GM23338 (cell line): ENCODE measurements at regions not wholly inside any gene's neighbourhood (a gene's known extent, or its start where the extent isn't known, plus 50 kb on each side); places are given as distances from the start of the nearest gene placed in this dataset.

Source experiments
- ATAC-seq: fragments of 200-7000 bp; cut with Tn5 transposase; 3 replicates; pipeline ENCODE4 v1.9.1; 2020
- DNase-seq: peaks from one replicate; pipeline ENCODE4 v3.0.0-alpha.2; 2015; ENCODE audit warnings: low spot score
- H2AFZ ChIP-seq: fragments of 200-600 bp; sonication (generic); 2 replicates; pipeline ENCODE4 v1.8.0; 2016; ENCODE audit warnings: antibody characterized with exemption, mild to moderate bottlenecking, moderate library complexity
- H3F3A ChIP-seq: fragments of 200-600 bp; sonication (generic); replicated peaks from 2 replicates; pipeline ENCODE4 v1.8.0; 2017; ENCODE audit warnings: antibody characterized with exemption, mixed run types, low read depth
- H3K27ac ChIP-seq: fragments of 200-600 bp; sonication (generic); 2 replicates; pipeline ENCODE4 v1.6.1; 2016; ENCODE audit warnings: low read depth
- H3K27me3 ChIP-seq: fragments of 200-600 bp; sonication (generic); 2 replicates; pipeline ENCODE4 v1.8.0; 2016; ENCODE audit warnings: mild to moderate bottlenecking, mixed run types, moderate library complexity; ENCODE audit not compliant: insufficient read depth
- H3K36me3 ChIP-seq: fragments of 200-600 bp; sonication (generic); 2 replicates; pipeline ENCODE4 v1.8.0; 2016; ENCODE audit warnings: mild to moderate bottlenecking; ENCODE audit not compliant: insufficient read depth
- H3K4me1 ChIP-seq: fragments of 200-600 bp; sonication (generic); 2 replicates; pipeline ENCODE4 v1.8.0; 2016; ENCODE audit warnings: mild to moderate bottlenecking, moderate library complexity; ENCODE audit not compliant: insufficient read depth
- H3K4me2 ChIP-seq: fragments of 200-600 bp; sonication (generic); 2 replicates; pipeline ENCODE4 v1.7.1; 2017; ENCODE audit warnings: mixed run types
- H3K4me3 ChIP-seq: fragments of 200-600 bp; sonication (generic); 2 replicates; pipeline ENCODE4 v1.6.1; 2016; ENCODE audit warnings: mixed run types
- H3K79me2 ChIP-seq: fragments of 200-600 bp; sonication (generic); replicated peaks from 2 replicates; pipeline ENCODE4 v1.8.0; 2017; ENCODE audit warnings: mild to moderate bottlenecking; ENCODE audit not compliant: insufficient read depth
- H3K9me2 ChIP-seq: fragments of 200-600 bp; sonication (generic); 2 replicates; pipeline ENCODE4 v1.8.0; 2017; ENCODE audit not compliant: insufficient read depth
- H4K20me1 ChIP-seq: fragments of 200-600 bp; sonication (generic); replicated peaks from 2 replicates; pipeline ENCODE4 v1.8.0; 2017; ENCODE audit warnings: mild to moderate bottlenecking; ENCODE audit not compliant: insufficient read depth
- H3K27ac Mint-ChIP-seq: 2 replicates; pipeline ENCODE4 v1.8.0; 2020; ENCODE audit warnings: inconsistent platforms, mild to moderate bottlenecking, moderate library complexity, mixed read lengths
- H3K27me3 Mint-ChIP-seq: 3 replicates; pipeline ENCODE4 v1.8.0; 2022; ENCODE audit warnings: low read depth, mild to moderate bottlenecking, moderate library complexity, mixed read lengths, inconsistent platforms; ENCODE audit not compliant: insufficient read depth, poor library complexity
- H3K36me3 Mint-ChIP-seq: 3 replicates; pipeline ENCODE4 v1.8.0; 2021; ENCODE audit warnings: low read depth, mild to moderate bottlenecking, inconsistent platforms, moderate library complexity, mixed read lengths
- H3K4me1 Mint-ChIP-seq: 3 replicates; pipeline ENCODE4 v1.8.0; 2020; ENCODE audit warnings: mild to moderate bottlenecking, inconsistent platforms, mixed read lengths
- H3K4me3 Mint-ChIP-seq: 3 replicates; pipeline ENCODE4 v1.8.0; 2021; ENCODE audit warnings: moderate library complexity, mild to moderate bottlenecking, inconsistent platforms, mixed read lengths
- H3K9me3 Mint-ChIP-seq: 3 replicates; pipeline ENCODE4 v1.8.0; 2020; ENCODE audit warnings: moderate library complexity, mild to moderate bottlenecking, inconsistent platforms, mixed read lengths
- EZH2phosphoT487 ChIP-seq: fragments of 200-600 bp; sonication (generic); IDR thresholded peaks from one replicate; pipeline ENCODE4 v1.8.1; 2018; ENCODE audit warnings: antibody characterized with exemption; ENCODE audit not compliant: unreplicated experiment
- NANOG ChIP-seq: IDR thresholded peaks from 2 replicates; pipeline ENCODE4 v1.6.1; 2016; ENCODE audit warnings: antibody characterized with exemption, borderline replicate concordance
- POLR2AphosphoS5 ChIP-seq: IDR thresholded peaks from 2 replicates; pipeline ENCODE4 v1.6.1; 2016; ENCODE audit warnings: antibody characterized with exemption, low read depth
- STAT1 ChIP-seq: IDR thresholded peaks from one replicate; pipeline ENCODE4 v1.6.1; 2016; ENCODE audit warnings: antibody characterized with exemption; ENCODE audit not compliant: unreplicated experiment
- ZNF331 ChIP-seq: fragments of 250-450 bp; sonication (Bioruptor Pico); IDR thresholded peaks from 2 replicates; pipeline ENCODE4 v1.5.0; 2020; ENCODE audit warnings: low read depth, mild to moderate bottlenecking, moderate library complexity
- TF ChIP-seq, protein P1 (sequence below), 2 experiments: fragments of 200-600 bp in 1 of 2; sonication (generic) in 1 of 2; conservative IDR thresholded peaks; 2 replicates each; pipeline versions ENCODE4 v1.5.1 to v1.6.1; 2016 to 2017; ENCODE audit warnings: antibody characterized with exemption in 2 of 2, low read depth in 2 of 2, mild to moderate bottlenecking in 2 of 2, moderate library complexity in 1 of 2
- TF ChIP-seq, protein P2 (sequence below): IDR thresholded peaks from one replicate; pipeline ENCODE4 v1.6.1; 2018; ENCODE audit warnings: antibody characterized with exemption; ENCODE audit not compliant: unreplicated experiment

DNA sequence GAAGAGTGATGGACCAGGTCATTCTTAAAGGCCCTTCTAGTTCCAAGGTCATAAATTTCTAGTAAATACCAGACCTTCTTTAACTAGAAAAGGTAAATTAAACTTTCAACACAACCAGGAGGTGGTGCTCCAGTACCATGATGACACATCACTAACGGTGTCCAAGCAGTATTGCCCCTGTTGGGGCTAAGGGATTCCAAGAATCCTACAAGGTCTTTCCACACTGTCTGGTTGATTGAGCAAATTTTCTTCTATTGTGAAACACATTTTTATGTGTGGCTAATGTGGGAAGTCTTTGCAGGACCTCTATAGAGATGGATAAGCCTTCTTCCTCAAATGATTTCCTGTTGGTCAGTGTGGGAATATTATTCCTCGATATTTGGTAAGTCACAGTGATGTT is 459.6 kb upstream of the PAPPA start:
- peaks cover 5% of the 10 kb centered on the region for H3K27me3 Mint-ChIP-seq
- TF ChIP-seq NANOG (no peak), EZH2phosphoT487 (no peak)
- TF ChIP-seq, protein P1, sequence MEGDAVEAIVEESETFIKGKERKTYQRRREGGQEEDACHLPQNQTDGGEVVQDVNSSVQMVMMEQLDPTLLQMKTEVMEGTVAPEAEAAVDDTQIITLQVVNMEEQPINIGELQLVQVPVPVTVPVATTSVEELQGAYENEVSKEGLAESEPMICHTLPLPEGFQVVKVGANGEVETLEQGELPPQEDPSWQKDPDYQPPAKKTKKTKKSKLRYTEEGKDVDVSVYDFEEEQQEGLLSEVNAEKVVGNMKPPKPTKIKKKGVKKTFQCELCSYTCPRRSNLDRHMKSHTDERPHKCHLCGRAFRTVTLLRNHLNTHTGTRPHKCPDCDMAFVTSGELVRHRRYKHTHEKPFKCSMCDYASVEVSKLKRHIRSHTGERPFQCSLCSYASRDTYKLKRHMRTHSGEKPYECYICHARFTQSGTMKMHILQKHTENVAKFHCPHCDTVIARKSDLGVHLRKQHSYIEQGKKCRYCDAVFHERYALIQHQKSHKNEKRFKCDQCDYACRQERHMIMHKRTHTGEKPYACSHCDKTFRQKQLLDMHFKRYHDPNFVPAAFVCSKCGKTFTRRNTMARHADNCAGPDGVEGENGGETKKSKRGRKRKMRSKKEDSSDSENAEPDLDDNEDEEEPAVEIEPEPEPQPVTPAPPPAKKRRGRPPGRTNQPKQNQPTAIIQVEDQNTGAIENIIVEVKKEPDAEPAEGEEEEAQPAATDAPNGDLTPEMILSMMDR (conservative IDR thresholded peaks at IDR 0.05; ENCODE audit: low read depth in 2 of 2), result peak; percentile 81 to 84
- Histone ChIP-seq H2AFZ (no peak overlapping the region), H3K27ac (no peak overlapping the region), H3K4me2 (no peak overlapping the region), H3K27me3 (no peaks in the 10 kb centered on the region), H4K20me1 (no peaks in the 10 kb centered on the region), H3K9me2 (no peaks in the 10 kb centered on the region), H3K36me3 (no peaks in the 10 kb centered on the region), H3K4me3 (no peak overlapping the region), H3K79me2 (no peaks in the 10 kb centered on the region), H3K4me1 (no peaks in the 10 kb centered on the region), H3F3A (no peaks in the 10 kb centered on the region)
- H3K27ac Mint-ChIP-seq, result no peak overlapping the region
- H3K9me3 Mint-ChIP-seq, result no peaks in the 10 kb centered on the region
- H3K4me3 Mint-ChIP-seq, result no peak overlapping the region
- no peaks in the 10 kb centered on the region for H3K36me3 Mint-ChIP-seq
- H3K4me1 Mint-ChIP-seq, result no peaks in the 10 kb centered on the region
- peak; percentile 90 for ATAC-seq
- peak; percentile 80 for DNase-seq

DNA sequence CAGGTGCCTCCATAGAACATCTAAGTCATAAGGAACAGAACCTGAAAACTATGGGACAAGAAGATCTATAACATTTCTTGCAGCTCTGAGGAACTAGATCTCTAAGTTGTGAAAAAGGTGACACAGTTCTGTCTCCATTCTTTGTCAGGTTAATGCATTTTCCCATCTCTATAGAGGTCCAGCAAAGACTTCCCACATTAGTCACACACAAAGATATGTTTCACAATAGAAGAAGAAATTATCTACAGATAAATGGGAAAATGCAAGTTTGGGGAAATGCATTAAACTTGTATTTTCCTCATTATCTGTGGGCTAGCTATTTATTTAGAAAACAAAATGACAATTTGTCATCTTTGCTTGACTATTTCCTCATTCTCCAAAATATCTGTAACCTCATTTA is 458.6 kb upstream of the PAPPA start:
- H3F3A ChIP-seq, result no peaks in the 10 kb centered on the region
- no peak overlapping the region for H3K27ac ChIP-seq
- no peak overlapping the region for H3K27ac Mint-ChIP-seq
- no peaks in the 10 kb centered on the region for H3K36me3 ChIP-seq
- no peaks in the 10 kb centered on the region for H3K4me1 Mint-ChIP-seq
- H3K4me1 ChIP-seq, result no peaks in the 10 kb centered on the region
- H3K4me2 ChIP-seq, result no peak overlapping the region
- no peak overlapping the region for H3K4me3 ChIP-seq
- DNase-seq (no peak), ATAC-seq (no peak)
- no peaks in the 10 kb centered on the region for H3K27me3 ChIP-seq
- TF ChIP-seq, protein P1 (conservative IDR thresholded peaks at IDR 0.05; ENCODE audit: low read depth in 2 of 2), result no peak
- TF ChIP-seq POLR2AphosphoS5 (no peak), ZNF331 (no peak), STAT1 (no peak), NANOG (no peak)
- TF ChIP-seq, protein P2, sequence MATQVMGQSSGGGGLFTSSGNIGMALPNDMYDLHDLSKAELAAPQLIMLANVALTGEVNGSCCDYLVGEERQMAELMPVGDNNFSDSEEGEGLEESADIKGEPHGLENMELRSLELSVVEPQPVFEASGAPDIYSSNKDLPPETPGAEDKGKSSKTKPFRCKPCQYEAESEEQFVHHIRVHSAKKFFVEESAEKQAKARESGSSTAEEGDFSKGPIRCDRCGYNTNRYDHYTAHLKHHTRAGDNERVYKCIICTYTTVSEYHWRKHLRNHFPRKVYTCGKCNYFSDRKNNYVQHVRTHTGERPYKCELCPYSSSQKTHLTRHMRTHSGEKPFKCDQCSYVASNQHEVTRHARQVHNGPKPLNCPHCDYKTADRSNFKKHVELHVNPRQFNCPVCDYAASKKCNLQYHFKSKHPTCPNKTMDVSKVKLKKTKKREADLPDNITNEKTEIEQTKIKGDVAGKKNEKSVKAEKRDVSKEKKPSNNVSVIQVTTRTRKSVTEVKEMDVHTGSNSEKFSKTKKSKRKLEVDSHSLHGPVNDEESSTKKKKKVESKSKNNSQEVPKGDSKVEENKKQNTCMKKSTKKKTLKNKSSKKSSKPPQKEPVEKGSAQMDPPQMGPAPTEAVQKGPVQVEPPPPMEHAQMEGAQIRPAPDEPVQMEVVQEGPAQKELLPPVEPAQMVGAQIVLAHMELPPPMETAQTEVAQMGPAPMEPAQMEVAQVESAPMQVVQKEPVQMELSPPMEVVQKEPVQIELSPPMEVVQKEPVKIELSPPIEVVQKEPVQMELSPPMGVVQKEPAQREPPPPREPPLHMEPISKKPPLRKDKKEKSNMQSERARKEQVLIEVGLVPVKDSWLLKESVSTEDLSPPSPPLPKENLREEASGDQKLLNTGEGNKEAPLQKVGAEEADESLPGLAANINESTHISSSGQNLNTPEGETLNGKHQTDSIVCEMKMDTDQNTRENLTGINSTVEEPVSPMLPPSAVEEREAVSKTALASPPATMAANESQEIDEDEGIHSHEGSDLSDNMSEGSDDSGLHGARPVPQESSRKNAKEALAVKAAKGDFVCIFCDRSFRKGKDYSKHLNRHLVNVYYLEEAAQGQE, result no peak
- no peak overlapping the region for H3K4me3 Mint-ChIP-seq
- no peaks in the 10 kb centered on the region for H4K20me1 ChIP-seq
- no peaks in the 10 kb centered on the region for H3K36me3 Mint-ChIP-seq
- H3K27me3 Mint-ChIP-seq, result peaks cover 5% of the 10 kb centered on the region
- H2AFZ ChIP-seq, result no peak overlapping the region
- H3K79me2 ChIP-seq, result no peaks in the 10 kb centered on the region
- H3K9me3 Mint-ChIP-seq, result no peaks in the 10 kb centered on the region
- no peaks in the 10 kb centered on the region for H3K9me2 ChIP-seq
